HepG2 (cell line): ENCODE measurements at regions not wholly inside any gene's neighbourhood (a gene's known extent, or its start where the extent isn't known, plus 50 kb on each side); places are given as distances from the start of the nearest gene placed in this dataset.

Source experiments
- FOXO1 ChIP-seq: sonication (generic); formaldehyde crosslinking; IDR thresholded peaks from 2 replicates; pipeline ENCODE4 v1.4.0; 2020; ENCODE audit warnings: missing genetic modification reagents
- HMG20A ChIP-seq: IDR thresholded peaks from 2 replicates; pipeline ENCODE4 v1.6.1; 2016; ENCODE audit warnings: borderline replicate concordance
- HNRNPLL ChIP-seq: fragments of 200-400 bp; formaldehyde crosslinking; IDR thresholded peaks from 2 replicates; pipeline ENCODE4 v1.6.1; 2017; ENCODE audit warnings: mild to moderate bottlenecking, low read depth, low read length; ENCODE audit not compliant: poor library complexity, severe bottlenecking
- KLF9 ChIP-seq: IDR thresholded peaks from 2 replicates; pipeline ENCODE4 v1.6.1; 2016; ENCODE audit warnings: low read depth
- MXD4 ChIP-seq: IDR thresholded peaks from 2 replicates; pipeline ENCODE4 v1.6.1; 2016; ENCODE audit warnings: mild to moderate bottlenecking, missing biosample characterization, missing genetic modification reagents
- NR3C1 ChIP-seq: sonication (generic); formaldehyde crosslinking; IDR thresholded peaks from 2 replicates; pipeline ENCODE4 v1.4.0; 2020; ENCODE audit warnings: missing genetic modification reagents
- POLR2A ChIP-seq, 2 experiments: IDR thresholded peaks; 2 replicates each; pipeline ENCODE4 v1.6.1; 2011; ENCODE audit warnings: low read depth in 2 of 2, low read length in 2 of 2, mild to moderate bottlenecking in 1 of 2, moderate library complexity in 1 of 2; ENCODE audit not compliant: insufficient read depth in 1 of 2
- RFX3 ChIP-seq: IDR thresholded peaks from 2 replicates; pipeline ENCODE4 v1.6.1; 2016; ENCODE audit warnings: missing biosample characterization, missing genetic modification reagents
- SP1 ChIP-seq, 2 experiments: fragments of 450-650 bp in 1 of 2; sonication (generic) in 1 of 2; formaldehyde crosslinking in 1 of 2; IDR thresholded peaks; 2 replicates each; pipeline versions ENCODE4 v1.4.0 to v1.6.1; 2016 to 2020; ENCODE audit warnings: missing genetic modification reagents in 1 of 2
- SPEN ChIP-seq: sonication (generic); formaldehyde crosslinking; IDR thresholded peaks from 2 replicates; pipeline ENCODE4 v1.5.1; 2020; ENCODE audit warnings: low read depth, mild to moderate bottlenecking, missing genetic modification reagents
- TCF7 ChIP-seq: sonication (generic); IDR thresholded peaks from 2 replicates; pipeline ENCODE4 v1.6.1; 2016; ENCODE audit warnings: antibody characterized with exemption, low read depth
- THAP11 ChIP-seq: IDR thresholded peaks from 2 replicates; pipeline ENCODE4 v1.6.1; 2016; ENCODE audit warnings: missing biosample characterization, missing genetic modification reagents
- ZFP37 ChIP-seq: sonication (generic); formaldehyde crosslinking; IDR thresholded peaks from 2 replicates; pipeline ENCODE4 v1.4.0; 2020; ENCODE audit warnings: missing genetic modification reagents, borderline replicate concordance
- ZFY ChIP-seq: sonication (generic); formaldehyde crosslinking; IDR thresholded peaks from 2 replicates; pipeline ENCODE4 v1.4.0; 2020; ENCODE audit warnings: missing genetic modification reagents
- ZNF552 ChIP-seq: sonication (generic); formaldehyde crosslinking; IDR thresholded peaks from 2 replicates; pipeline ENCODE4 v1.9.0; 2022; ENCODE audit warnings: missing genetic modification reagents, mild to moderate bottlenecking, borderline replicate concordance
- ZNF788 ChIP-seq: sonication (generic); formaldehyde crosslinking; IDR thresholded peaks from 2 replicates; pipeline ENCODE4 v1.5.0; 2020; ENCODE audit warnings: mild to moderate bottlenecking, missing genetic modification reagents, borderline replicate concordance
- TF ChIP-seq, protein P1 (sequence below): sonication (generic); formaldehyde crosslinking; IDR thresholded peaks from 2 replicates; pipeline ENCODE4 v1.4.0; 2020; ENCODE audit warnings: mild to moderate bottlenecking, low read depth, missing genetic modification reagents
- TF ChIP-seq, protein P2 (sequence below): sonication (generic); formaldehyde crosslinking; IDR thresholded peaks from 2 replicates; pipeline ENCODE4 v1.5.0; 2020; ENCODE audit warnings: missing genetic modification reagents
- TF ChIP-seq, protein P3 (sequence below): sonication (generic); formaldehyde crosslinking; IDR thresholded peaks from 2 replicates; pipeline ENCODE4 v1.9.0; 2021; ENCODE audit warnings: missing genetic modification reagents, mild to moderate bottlenecking, borderline replicate concordance
- TF ChIP-seq, protein P4 (sequence below): sonication (generic); formaldehyde crosslinking; IDR thresholded peaks from 2 replicates; pipeline ENCODE4 v1.4.0; 2020; ENCODE audit warnings: missing genetic modification reagents

DNA sequence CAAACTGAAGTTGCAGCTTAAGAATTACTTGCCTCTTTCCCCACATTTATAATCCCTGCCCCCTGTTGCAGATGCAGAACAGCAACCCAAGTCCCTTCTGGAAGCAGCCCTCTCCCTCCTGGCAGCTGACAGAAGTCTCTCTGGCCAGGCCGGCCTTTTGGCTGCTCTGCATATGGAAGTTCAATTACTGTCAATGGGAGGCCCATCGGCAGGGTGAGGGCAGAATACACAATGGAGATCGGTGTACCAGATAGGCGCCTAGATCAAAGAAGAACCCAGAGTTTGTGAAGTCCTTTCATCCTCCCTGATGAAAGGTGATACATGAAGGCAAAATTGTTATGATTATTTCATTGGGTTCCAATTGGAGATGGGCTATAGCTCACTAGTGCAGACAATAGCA is 327.9 kb upstream of the CTNNB1 start (continued):
- TF ChIP-seq, protein P1, sequence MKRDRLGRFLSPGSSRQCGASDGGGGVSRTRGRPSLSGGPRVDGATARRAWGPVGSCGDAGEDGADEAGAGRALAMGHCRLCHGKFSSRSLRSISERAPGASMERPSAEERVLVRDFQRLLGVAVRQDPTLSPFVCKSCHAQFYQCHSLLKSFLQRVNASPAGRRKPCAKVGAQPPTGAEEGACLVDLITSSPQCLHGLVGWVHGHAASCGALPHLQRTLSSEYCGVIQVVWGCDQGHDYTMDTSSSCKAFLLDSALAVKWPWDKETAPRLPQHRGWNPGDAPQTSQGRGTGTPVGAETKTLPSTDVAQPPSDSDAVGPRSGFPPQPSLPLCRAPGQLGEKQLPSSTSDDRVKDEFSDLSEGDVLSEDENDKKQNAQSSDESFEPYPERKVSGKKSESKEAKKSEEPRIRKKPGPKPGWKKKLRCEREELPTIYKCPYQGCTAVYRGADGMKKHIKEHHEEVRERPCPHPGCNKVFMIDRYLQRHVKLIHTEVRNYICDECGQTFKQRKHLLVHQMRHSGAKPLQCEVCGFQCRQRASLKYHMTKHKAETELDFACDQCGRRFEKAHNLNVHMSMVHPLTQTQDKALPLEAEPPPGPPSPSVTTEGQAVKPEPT (CRISPR knock-in tag): no peak
- TF ChIP-seq THAP11 (CRISPR knock-in tag) (peak; percentile 32; the same call in 1 of the 2 replicates), SPEN (CRISPR knock-in tag) (no peak), ZFP37 (CRISPR knock-in tag) (no peak), KLF9 (no peak), POLR2A (IDR thresholded peaks at IDR 0.05; ENCODE audit: insufficient read depth in 1 of 2, low read depth in 2 of 2, low read length in 2 of 2) (no peak), ZNF552 (CRISPR knock-in tag) (no peak), ZFY (CRISPR knock-in tag) (no peak), TCF7 (peak; percentile 97), FOXO1 (CRISPR knock-in tag) (peak; percentile 54; the same call in 1 of the 2 replicates), HMG20A (CRISPR knock-in tag) (peak; percentile 82; the same call in 1 of the 2 replicates), ZNF788 (CRISPR knock-in tag) (no peak), NR3C1 (no peak), HNRNPLL (no peak), SP1 (IDR thresholded peaks at IDR 0.05) (no peak), SP1 (CRISPR knock-in tag; IDR thresholded peaks at IDR 0.05) (no peak), RFX3 (CRISPR knock-in tag) (no peak), MXD4 (no peak)
- TF ChIP-seq, protein P2, sequence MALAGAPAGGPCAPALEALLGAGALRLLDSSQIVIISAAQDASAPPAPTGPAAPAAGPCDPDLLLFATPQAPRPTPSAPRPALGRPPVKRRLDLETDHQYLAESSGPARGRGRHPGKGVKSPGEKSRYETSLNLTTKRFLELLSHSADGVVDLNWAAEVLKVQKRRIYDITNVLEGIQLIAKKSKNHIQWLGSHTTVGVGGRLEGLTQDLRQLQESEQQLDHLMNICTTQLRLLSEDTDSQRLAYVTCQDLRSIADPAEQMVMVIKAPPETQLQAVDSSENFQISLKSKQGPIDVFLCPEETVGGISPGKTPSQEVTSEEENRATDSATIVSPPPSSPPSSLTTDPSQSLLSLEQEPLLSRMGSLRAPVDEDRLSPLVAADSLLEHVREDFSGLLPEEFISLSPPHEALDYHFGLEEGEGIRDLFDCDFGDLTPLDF (CRISPR knock-in tag): no peak
- TF ChIP-seq, protein P3, sequence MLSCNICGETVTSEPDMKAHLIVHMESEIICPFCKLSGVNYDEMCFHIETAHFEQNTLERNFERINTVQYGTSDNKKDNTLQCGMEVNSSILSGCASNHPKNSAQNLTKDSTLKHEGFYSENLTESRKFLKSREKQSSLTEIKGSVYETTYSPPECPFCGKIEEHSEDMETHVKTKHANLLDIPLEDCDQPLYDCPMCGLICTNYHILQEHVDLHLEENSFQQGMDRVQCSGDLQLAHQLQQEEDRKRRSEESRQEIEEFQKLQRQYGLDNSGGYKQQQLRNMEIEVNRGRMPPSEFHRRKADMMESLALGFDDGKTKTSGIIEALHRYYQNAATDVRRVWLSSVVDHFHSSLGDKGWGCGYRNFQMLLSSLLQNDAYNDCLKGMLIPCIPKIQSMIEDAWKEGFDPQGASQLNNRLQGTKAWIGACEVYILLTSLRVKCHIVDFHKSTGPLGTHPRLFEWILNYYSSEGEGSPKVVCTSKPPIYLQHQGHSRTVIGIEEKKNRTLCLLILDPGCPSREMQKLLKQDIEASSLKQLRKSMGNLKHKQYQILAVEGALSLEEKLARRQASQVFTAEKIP (CRISPR knock-in tag): no peak
- TF ChIP-seq, protein P4, sequence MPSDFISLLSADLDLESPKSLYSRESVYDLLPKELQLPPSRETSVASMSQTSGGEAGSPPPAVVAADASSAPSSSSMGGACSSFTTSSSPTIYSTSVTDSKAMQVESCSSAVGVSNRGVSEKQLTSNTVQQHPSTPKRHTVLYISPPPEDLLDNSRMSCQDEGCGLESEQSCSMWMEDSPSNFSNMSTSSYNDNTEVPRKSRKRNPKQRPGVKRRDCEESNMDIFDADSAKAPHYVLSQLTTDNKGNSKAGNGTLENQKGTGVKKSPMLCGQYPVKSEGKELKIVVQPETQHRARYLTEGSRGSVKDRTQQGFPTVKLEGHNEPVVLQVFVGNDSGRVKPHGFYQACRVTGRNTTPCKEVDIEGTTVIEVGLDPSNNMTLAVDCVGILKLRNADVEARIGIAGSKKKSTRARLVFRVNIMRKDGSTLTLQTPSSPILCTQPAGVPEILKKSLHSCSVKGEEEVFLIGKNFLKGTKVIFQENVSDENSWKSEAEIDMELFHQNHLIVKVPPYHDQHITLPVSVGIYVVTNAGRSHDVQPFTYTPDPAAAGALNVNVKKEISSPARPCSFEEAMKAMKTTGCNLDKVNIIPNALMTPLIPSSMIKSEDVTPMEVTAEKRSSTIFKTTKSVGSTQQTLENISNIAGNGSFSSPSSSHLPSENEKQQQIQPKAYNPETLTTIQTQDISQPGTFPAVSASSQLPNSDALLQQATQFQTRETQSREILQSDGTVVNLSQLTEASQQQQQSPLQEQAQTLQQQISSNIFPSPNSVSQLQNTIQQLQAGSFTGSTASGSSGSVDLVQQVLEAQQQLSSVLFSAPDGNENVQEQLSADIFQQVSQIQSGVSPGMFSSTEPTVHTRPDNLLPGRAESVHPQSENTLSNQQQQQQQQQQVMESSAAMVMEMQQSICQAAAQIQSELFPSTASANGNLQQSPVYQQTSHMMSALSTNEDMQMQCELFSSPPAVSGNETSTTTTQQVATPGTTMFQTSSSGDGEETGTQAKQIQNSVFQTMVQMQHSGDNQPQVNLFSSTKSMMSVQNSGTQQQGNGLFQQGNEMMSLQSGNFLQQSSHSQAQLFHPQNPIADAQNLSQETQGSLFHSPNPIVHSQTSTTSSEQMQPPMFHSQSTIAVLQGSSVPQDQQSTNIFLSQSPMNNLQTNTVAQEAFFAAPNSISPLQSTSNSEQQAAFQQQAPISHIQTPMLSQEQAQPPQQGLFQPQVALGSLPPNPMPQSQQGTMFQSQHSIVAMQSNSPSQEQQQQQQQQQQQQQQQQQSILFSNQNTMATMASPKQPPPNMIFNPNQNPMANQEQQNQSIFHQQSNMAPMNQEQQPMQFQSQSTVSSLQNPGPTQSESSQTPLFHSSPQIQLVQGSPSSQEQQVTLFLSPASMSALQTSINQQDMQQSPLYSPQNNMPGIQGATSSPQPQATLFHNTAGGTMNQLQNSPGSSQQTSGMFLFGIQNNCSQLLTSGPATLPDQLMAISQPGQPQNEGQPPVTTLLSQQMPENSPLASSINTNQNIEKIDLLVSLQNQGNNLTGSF (CRISPR knock-in tag): no peak
